Choroid plexus epithelial cell (primary cell): ENCODE measurements at regions not wholly inside any gene's neighbourhood (a gene's known extent, or its start where the extent isn't known, plus 50 kb on each side); places are given as distances from the start of the nearest gene placed in this dataset.

Source experiments
- DNase-seq: peaks from one replicate; pipeline ENCODE4 v3.0.0-alpha.2; 2010; ENCODE audit warnings: low read depth
- H3K4me3 ChIP-seq: 2 replicates; pipeline ENCODE4 v1.5.1; 2011; ENCODE audit warnings: low read depth, mild to moderate bottlenecking, control low read depth, low read length, moderate library complexity
- CTCF ChIP-seq: conservative IDR thresholded peaks from 2 replicates; pipeline ENCODE4 v1.5.1; 2011; ENCODE audit warnings: low read depth, mild to moderate bottlenecking, control low read depth, inconsistent platforms, low read length, moderate library complexity

- TF ChIP-seq CTCF, result no peak
- DNase-seq, result no peak
- no peak overlapping the region for H3K4me3 ChIP-seq
Measured at GRCh38 chr17:73865831-73866230, 221.6 kb upstream of the SDK2 start.

- no peak for TF ChIP-seq CTCF
- DNase-seq, result no peak
- H3K4me3 ChIP-seq, result no peak overlapping the region
Measured at GRCh38 chr17:73867056-73867455, 222.8 kb upstream of the SDK2 start.

- no peak for DNase-seq
- TF ChIP-seq CTCF, result no peak
- H3K4me3 ChIP-seq, result no peak overlapping the region
Measured at GRCh38 chr17:73870068-73870467, 225.8 kb upstream of the SDK2 start.

- H3K4me3 ChIP-seq, result no peak overlapping the region
- TF ChIP-seq CTCF, result no peak
- DNase-seq, result no peak
Measured at GRCh38 chr17:73870473-73870872, 226.2 kb upstream of the SDK2 start.

GRCh38 chr17:73872816-73873215 lies 228.6 kb upstream of the SDK2 start:
- TF ChIP-seq CTCF, result no peak
- no peak overlapping the region for H3K4me3 ChIP-seq
- DNase-seq, result no peak

- no peak overlapping the region for H3K4me3 ChIP-seq
- TF ChIP-seq CTCF, result no peak
- peak; percentile 12 for DNase-seq
Measured at GRCh38 chr17:73874008-73874720, 229.9 kb upstream of the SDK2 start.

GRCh38 chr17:73875346-73875745 lies 231.1 kb upstream of the SDK2 start:
- no peak overlapping the region for H3K4me3 ChIP-seq
- no peak for TF ChIP-seq CTCF
- no peak for DNase-seq
